CD1c-positive myeloid dendritic cell (primary cell): ENCODE measurements at regions not wholly inside any gene's neighbourhood (a gene's known extent, or its start where the extent isn't known, plus 50 kb on each side); places are given as distances from the start of the nearest gene placed in this dataset.

Source experiments
- DNase-seq: peaks from one replicate; pipeline ENCODE4 v3.0.0-alpha.2; 2016; ENCODE audit errors: extremely low spot score

GRCh38 chrX:9087271-9088040 lies 53.5 kb upstream of the FAM9B start:
- peak; percentile 13 for DNase-seq

- peak; percentile 42 for DNase-seq
Measured at GRCh38 chrX:9088896-9089295, 55.0 kb upstream of the FAM9B start.

- peak; percentile 1 for DNase-seq
Measured at GRCh38 chrX:9090766-9091165, 56.8 kb upstream of the FAM9B start.

GRCh38 chrX:9091258-9091657 lies 57.3 kb upstream of the FAM9B start:
- peak; percentile 58 for DNase-seq

GRCh38 chrX:9102956-9103355 lies 69.0 kb upstream of the FAM9B start:
- no peak for DNase-seq

GRCh38 chrX:9108054-9108453 lies 74.1 kb upstream of the FAM9B start:
- DNase-seq = no peak

GRCh38 chrX:9110808-9111207 lies 76.9 kb upstream of the FAM9B start:
- DNase-seq = no peak

- no peak for DNase-seq
Measured at GRCh38 chrX:9114245-9114644, 80.3 kb upstream of the FAM9B start.

GRCh38 chrX:9117851-9118250 lies 83.9 kb upstream of the FAM9B start:
- no peak for DNase-seq

GRCh38 chrX:9122519-9123245 lies 88.8 kb upstream of the FAM9B start:
- DNase-seq = peak; percentile 52

GRCh38 chrX:9127986-9128385 lies 94.1 kb upstream of the FAM9B start:
- DNase-seq = no peak

- peak; percentile 18 for DNase-seq
Measured at GRCh38 chrX:9130031-9130430, 96.1 kb upstream of the FAM9B start.

- DNase-seq = no peak
Measured at GRCh38 chrX:9131066-9131465, 97.1 kb upstream of the FAM9B start.

- no peak for DNase-seq
Measured at GRCh38 chrX:9132036-9132638, 98.2 kb upstream of the FAM9B start.

- no peak for DNase-seq
Measured at GRCh38 chrX:9133426-9133825, 99.5 kb upstream of the FAM9B start.

GRCh38 chrX:9134366-9134765 lies 100.4 kb upstream of the FAM9B start:
- DNase-seq = no peak

GRCh38 chrX:9135901-9136510 lies 102.1 kb upstream of the FAM9B start:
- DNase-seq = no peak

- no peak for DNase-seq
Measured at GRCh38 chrX:9137152-9137551, 103.2 kb upstream of the FAM9B start.

- no peak for DNase-seq
Measured at GRCh38 chrX:9141496-9141895, 107.6 kb upstream of the FAM9B start.

- peak; percentile 57 for DNase-seq
Measured at GRCh38 chrX:9144701-9145241, 110.8 kb upstream of the FAM9B start.

GRCh38 chrX:9146657-9147056 lies 112.7 kb upstream of the FAM9B start:
- no peak for DNase-seq

- no peak for DNase-seq
Measured at GRCh38 chrX:9147086-9147485, 113.2 kb upstream of the FAM9B start.
